NCI-H524 (cell line): ENCODE measurements at regions not wholly inside any gene's neighbourhood (a gene's known extent, or its start where the extent isn't known, plus 50 kb on each side); places are given as distances from the start of the nearest gene placed in this dataset.
"Not testable (repeated sequence)": the region's sequence is repeated elsewhere in the genome, so short reads cannot be mapped to it uniquely, and the experiment has no call there.

Source experiments
- DNase-seq, 2 experiments: peaks; one replicate each; lab custom pipeline; 2025; lab: John Stamatoyannopoulos, UW

DNA sequence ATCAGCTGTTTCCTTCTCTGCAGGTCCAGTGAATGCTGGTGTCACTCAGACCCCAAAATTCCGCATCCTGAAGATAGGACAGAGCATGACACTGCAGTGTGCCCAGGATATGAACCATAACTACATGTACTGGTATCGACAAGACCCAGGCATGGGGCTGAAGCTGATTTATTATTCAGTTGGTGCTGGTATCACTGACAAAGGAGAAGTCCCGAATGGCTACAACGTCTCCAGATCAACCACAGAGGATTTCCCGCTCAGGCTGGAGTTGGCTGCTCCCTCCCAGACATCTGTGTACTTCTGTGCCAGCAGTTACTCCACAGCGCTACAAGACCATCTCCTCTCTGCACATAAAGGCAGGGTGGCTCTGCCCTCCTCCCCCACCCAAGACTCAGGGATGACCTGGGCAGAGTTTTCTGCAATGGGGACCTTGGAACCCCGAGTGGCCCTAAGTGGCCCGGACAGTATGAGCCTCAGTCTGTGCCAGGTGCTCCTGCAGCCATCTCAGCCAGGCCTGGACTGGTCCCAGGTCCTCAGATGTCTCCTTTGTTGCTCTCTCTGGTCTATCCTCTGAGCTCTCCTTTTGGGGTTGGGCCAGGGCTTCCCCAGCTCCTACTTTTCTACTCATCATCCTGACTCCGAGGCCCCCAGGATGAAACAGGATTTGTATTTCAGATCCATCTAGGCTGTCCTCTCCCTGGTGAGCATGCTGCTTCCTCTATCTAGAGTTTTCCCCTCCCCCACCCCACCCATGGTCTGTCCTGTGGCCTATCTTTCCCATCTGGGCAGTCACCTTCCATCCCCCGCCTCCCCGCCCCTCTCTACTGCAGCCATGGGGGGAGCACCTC lies 212.1 kb upstream of the PRSS58 start:
- DNase-seq, result no peak

DNA sequence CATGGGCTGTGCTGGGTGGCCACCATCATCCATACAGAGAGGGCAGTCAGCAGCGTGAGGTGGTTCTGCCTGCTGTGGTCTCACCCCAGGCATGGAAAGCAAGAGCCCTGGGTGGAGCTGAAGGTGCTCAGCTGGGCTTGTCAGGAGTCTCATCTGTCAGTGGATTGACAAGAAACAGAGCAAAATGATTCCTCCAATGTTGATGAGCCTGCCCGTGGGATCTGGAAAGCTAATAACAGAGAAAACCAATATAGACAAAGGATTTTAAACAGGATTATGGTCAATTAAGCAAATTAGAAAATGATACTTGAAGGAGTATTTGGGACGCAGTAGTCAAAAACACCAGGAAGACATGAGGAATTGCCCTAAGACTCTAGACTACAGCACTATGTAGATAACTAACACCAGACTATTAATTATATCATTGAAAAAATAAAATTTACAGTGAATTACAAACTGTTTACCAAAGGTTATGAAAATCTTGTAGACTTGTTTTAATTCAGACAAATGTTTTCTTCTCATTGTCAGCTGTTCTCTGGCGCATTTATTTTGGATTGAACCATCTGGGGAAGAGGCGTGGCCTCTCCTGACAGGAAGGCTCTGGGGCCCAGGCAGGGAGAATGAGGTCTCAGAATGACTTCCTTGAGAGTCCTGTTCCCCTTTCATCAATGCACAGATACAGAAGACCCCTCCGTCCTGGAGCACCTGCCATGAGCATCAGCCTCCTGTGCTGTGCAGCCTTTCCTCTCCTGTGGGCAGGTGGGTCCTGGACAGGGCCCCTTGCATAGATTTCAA lies 211.2 kb upstream of the PRSS58 start:
- no peak for DNase-seq

DNA sequence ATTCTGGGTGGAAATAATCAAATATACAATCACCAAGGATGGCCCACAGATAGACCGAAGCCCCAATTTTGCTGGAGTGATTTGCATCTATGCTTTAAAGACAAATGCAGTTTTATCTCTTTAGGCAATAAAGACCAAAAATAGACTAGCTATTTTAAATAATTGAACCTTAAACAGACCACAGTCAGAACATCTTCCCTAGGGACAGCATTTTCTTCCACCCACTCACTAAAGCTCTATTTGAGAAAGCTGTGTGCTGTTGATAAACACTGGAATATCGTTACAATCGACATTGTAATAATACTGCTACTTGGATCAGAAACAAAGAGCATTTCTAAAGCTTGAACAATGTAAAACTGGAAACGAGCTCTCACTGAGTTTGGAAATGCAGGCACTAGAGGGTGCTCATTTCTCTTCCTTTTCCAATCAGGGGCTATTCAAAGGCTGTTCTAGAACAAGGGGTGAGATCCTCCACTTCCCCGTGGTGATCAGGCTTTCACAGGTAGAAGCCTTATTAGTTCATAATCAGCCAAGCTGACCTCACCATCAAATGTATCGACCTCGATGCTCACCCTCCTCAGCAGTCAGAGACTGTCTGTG lies 209.3 kb upstream of the PRSS58 start:
- not testable (repeated sequence) for DNase-seq

DNA sequence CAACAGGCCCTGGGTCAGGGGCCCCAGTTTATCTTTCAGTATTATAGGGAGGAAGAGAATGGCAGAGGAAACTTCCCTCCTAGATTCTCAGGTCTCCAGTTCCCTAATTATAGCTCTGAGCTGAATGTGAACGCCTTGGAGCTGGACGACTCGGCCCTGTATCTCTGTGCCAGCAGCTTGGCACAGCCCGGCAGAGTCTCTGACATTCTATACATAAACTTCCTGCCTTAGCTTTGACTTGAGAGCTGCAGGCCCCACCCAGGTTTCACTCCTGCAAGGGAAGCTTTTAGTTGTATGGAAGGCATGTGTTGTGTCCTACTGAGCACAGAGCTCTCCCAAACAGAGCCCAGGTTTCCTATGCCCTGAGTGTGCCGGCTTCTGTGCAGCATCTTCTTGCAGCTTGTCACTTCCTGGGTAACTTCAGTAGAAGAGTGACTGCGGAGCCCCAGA lies 205.6 kb upstream of the PRSS58 start:
- no peak for DNase-seq

DNA sequence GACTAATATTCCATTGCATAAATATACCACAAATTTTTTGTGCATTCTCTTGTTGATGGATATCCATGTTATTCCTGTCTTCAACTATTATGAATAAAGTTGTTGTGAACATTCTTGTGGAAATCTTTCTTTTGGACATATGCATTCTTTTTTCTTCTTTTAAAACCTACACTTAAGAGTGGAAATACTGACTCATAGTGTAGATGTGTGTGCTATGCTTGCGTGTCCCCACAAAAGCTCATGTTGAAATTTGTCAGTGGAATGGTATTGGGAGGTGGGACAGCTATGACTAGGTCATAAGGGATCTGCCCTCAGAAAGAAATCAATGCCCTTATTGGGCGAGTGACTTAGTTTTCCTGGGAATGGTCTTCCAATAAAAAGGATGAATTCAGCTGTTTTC lies 203.6 kb upstream of the PRSS58 start:
- DNase-seq, result no peak

DNA sequence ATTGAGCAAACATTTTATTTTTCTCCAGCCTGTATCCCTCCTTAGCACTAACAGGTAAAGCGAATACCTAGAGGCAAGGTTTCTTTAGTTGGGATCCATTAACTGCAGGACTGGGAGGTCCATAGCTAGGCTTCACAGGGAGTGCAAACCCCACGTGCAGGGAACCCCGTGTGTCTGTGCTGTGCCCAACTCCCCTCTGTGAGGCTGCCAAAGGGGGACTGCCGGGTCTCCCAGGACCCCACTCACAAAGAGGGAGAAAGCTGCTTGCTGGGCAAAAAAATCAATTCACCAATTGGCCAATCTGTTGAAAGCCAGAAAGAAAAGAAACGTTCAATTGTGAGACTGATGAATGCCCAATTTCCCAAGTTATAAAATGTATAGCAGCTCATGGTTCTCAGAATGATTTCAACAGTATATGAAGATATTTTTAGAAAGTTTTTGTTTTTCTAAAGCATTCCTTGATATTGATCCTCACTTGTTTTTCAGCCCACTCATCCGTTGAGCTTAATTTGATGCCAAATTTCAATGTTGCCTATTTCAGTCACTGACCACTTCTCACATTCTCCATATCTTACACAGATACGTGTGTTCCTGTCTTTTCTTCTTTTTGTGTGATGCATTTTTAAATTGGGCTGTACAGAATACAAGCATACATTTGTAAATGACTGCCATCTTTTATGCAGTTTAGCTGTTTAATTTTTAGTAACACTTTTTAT lies 202.7 kb upstream of the PRSS58 start:
- no peak for DNase-seq

DNA sequence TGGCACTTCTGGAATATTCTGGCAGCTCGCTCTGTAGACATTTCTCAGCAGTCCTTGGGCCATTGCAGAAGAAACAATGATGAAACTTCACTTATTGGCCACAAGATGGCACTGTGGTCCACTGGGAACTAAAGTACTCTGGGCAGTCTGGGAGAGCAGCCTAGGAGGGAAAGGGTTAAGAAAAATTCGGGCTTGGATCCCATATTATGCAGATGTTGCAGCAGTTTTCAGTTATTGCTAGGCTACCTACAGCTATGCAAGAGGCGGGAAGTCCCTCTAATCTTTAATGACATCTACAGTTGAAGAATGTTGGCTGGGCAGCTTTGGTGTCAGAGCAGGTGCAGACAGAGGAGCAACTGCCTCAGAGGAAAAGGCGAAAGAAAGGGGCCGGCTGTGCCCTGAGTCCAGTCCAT lies 201.7 kb upstream of the PRSS58 start:
- peak; percentile 1 to 52 for DNase-seq

DNA sequence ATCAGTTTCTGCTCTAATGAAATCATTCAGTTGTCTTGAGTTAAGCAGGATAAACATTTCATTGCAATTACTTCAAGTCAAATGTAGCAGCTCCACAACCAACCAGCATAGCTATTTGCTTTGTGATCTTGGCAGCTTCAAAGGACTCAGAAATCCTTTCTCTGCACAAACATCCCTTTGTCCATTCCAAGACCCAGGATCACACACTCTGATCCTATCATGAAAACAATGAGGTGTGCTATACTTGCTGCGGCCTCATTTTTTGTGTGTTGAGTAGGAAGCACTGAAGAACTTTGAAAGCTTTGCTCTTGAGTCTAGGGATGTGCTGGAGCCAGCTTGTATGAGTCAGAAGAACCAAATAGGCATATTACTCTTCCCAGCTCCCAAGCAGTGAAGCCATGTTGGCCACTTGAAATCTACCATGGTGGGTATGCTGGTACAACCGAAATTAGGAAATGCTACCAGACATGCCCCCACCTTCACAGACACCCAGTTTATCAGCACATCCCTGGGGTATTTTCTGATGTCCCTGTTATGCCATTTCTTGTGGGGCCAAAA lies 199.4 kb upstream of the PRSS58 start:
- DNase-seq, result no peak

DNA sequence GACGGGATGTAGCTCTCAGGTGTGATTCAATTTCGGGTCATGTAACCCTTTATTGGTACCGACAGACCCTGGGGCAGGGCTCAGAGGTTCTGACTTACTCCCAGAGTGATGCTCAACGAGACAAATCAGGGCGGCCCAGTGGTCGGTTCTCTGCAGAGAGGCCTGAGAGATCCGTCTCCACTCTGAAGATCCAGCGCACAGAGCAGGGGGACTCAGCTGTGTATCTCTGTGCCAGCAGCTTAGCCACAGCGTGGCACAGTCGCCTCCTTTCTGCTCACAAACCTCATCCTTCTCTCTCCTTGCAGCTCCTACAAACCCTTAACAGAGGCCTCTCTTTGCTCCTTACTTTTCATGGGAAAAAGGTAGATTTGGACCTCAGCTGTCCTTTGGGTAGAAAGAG lies 197.5 kb upstream of the PRSS58 start:
- DNase-seq, result no peak

DNA sequence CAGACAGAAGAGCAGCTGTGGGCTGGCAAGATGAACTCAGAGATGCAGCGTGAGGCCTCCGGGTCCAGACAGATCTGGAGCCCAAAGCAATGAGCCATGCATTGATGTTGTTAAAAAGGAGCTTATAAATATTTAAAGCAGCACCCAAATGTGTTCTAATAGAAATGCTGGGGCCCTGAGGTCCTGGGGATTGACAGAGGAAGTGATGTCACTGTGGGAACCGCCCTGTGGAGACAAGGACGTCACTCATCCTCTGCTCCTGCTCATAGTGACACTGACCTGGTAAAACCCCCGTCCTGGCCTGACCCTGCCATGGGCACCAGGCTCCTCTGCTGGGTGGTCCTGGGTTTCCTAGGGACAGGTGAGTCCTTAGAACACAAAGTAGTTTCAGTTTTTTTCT lies 197.0 kb upstream of the PRSS58 start:
- no peak for DNase-seq

DNA sequence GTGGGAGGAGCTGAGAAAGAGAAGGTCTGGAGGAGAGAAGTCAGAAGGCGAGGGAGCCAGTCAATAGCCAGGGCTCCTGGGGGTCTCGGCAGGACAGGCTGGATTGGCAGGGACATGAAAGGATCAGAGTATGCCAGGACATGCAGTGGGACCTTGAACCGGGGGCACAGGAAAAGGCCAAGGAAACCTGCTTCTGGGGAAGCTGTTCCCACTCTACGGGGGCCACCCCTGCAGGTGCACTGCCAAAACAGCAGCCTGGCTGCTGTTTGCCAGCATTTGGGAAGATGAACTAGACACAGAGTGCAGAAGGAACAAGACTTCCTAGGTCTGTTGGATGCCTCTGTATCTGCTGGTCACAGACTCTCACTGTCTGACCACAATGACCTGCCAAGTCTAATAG lies 194.9 kb upstream of the PRSS58 start:
- no peak for DNase-seq

DNA sequence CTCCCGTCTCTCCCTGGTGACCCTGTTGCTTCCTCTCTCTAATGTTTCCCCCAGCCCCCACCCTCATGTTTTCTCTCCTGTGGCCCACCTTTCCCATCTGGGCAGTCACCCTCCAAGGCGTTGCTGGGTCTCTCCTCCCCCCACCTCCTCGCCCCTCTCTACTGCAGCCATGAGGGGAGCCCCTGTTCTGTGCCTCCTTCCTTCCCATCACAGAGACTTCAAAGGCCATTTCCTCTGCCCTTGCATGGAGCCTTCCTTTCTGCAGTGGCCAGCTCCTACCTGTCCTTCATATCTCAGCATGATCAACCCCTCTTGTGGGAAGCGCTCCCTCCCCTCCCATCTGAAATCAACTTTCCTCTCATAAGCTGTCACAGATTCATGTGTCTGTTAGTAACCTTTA lies 194.0 kb upstream of the PRSS58 start:
- no peak for DNase-seq

DNA sequence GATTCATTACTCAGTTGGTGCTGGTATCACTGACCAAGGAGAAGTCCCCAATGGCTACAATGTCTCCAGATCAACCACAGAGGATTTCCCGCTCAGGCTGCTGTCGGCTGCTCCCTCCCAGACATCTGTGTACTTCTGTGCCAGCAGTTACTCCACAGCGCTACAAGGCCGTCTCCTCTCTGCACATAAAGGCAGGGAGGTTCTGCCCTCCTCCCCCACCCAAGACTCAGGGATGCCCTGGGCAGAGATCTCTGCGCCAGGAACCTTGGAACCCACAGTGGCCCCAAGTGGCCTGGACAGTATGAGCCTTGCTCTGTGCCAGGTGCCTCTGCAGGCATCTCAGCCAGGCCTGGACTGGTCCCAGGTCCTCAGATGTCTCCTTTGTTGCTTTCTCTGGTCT lies 193.4 kb upstream of the PRSS58 start:
- DNase-seq, result no peak

DNA sequence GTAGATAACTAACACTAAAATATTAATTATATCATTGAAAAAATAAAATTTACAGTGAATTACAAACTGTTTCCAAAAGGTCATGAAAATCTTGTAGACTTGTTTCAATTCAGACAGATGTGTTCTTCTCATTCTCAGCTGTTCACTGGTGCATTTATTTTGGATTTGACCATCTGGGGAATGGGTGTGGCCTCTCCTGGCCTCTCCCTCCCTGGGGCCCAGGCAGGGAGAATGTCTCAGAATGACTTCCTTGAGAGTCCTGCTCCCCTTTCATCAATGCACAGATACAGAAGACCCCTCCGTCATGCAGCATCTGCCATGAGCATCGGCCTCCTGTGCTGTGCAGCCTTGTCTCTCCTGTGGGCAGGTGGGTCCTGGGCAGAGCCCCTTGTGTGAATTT lies 192.8 kb upstream of the PRSS58 start:
- DNase-seq, result peak; percentile 23 to 36

DNA sequence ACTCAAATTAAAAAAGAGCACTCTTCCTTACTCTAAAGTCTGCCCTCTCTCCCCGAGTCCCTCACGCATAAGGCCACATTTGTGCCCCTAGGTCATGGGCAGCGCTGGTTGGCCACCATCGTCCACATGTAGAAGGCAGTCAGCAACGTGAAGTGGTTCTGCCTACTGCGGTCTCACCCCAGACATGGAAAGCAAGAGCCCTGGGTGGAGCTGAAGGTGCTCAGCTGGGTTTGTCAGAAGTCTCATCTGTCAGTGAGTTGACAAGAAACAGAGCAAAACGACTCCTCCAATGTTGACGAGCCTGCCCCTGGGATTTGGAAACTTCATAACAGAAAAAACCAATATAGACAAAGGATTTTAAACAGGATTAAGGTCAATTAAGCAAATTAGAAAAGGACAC lies 192.3 kb upstream of the PRSS58 start:
- DNase-seq, result peak; percentile 44 to 75

DNA sequence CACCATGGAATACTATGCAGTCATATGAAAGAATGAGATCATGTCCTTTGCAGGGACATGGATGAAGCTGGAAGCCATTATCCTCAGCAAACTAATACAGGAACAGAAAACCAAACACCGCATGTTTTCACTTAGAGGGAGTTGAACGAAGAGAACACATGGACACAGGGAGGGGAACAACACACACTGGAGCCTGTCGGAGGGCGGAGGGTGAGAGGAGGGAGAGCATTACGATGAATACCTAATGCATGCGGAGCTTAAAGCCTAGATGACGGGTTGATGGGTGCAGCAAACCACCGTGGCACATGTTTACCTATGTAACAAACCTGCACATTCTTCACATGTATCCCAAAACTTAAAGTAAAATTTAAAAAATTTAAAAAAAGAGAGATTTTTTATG lies 191.0 kb upstream of the PRSS58 start:
- DNase-seq, result not testable (repeated sequence)

DNA sequence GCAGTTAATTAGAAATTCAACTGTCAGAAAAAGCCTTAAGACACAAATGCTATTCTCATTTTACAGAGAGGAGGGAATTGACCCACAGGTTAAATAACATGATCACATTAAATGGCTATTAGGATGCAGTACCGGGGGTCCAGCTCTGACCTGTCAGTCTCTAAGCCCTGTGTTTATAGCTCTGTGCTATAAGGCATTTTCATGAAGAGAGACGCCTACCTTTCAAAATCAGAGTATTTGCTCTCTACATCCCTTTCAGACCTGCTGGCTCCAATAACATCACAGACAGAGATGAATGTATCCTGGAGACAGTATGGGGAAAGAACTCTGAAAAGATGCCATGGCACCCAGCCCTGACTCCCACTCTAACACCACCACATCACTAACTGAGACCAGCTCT lies 189.9 kb upstream of the PRSS58 start:
- no peak for DNase-seq

DNA sequence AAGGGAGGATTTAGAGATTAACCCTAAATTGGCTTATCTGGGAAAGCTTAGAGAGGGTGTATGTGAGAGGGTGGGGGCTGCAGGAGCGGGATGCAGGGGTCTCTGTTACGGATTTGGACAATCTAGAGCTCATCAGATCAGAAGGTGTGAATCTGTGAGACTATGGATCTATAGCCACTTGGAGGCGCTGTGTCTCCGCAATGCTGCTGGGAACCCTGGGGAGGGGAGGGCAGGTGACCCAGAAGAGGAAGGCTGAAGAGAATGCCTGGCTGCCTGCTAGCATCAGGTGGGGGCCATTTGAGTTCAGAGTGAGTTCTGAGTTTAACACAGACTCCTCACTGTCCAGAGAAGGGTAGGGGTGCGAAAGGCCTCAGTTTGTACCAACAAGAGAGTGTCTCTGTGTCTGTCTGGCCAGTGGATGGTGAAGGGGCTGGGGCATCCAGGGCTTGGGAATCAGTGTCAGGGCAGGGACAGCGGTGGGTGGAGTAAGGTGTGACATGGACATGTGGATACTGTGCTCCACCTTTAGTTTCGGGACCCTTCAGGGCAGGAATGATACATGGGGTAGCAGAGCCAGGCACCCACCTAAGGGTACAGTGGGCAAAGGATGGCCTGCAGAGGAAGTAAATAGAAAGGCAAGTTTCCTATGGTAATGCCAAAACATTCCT lies 187.3 kb upstream of the PRSS58 start:
- DNase-seq, result peak in 1 of 2 experiments; percentile 30

DNA sequence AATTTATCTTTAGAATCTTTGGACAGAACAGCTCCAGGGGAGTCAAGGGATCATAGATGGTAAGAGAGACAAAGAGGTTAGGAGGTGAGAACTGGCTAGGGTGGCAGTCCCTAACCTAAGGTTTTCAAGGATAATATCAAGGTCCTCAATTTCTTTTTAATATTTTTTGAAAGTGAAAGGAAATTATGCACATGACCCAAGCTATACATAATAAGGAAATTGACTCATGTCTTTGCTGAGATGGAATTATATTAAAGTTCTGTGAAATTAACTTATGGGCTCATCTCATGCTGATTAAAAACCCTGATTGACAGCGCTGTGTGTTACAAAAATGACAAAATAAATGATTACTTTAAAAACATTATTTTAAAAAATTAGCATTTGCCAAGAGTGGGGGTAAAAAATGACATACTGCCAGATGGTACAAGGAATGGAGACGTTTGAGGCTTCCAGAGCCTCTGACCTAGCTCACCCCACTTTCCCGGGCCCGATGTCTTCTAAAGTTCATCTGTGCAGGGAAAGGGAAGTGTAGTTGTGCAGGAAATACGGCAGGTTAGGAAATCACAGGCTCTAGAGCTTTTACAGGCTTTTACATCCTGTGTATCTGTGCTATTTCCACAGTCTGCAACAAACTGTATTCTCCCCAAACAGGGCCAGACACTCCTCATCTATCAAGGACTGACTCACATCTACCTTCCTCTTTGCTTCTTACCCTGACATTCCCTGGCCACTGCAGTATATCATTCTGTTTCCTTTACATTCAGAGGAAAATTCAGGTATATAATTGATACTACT lies 185.6 kb upstream of the PRSS58 start:
- DNase-seq, result no peak

DNA sequence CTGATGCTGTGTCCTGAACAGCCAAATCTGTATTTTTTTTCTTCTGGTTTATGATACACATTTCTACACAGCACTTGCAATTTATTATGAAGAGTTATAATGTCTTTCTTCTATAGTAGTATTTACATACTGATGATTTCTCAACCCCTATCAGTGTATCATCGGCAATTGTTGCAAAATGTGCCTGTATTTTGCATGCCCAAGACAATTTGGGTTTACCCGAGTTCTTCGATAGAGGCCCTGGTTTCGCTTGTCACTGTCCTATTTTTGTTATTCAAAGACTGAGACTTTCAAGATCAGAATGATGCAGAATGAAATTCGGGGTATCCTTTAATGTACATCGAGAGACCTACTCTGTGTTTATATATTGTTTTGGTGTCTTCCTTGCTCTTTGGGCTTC lies 184.5 kb upstream of the PRSS58 start:
- no peak for DNase-seq
